ENCODE measurements at regions not wholly inside any gene's neighbourhood (a gene's known extent, or its start where the extent isn't known, plus 50 kb on each side); places are given as distances from the start of the nearest gene placed in this dataset.

GRCh38 chr4:10369517-10369916 is 87.7 kb downstream of the ZNF518B start:
- H3K27me3 ChIP-seq (replicated peaks in 1 of 4; ENCODE audit: control extremely low read depth in 1 of 4, control insufficient read depth in 3 of 4, insufficient read depth in 4 of 4, low read length in 3 of 4), result peaks cover 0 to 5% (median 1%) of the 10 kb centered on the region in 4 experiments
- H3K27me3 Mint-ChIP-seq, result peaks cover 9% of the 10 kb centered on the region
- no peak overlapping the region for H3K9ac ChIP-seq (ENCODE audit: low read length)
- WGBS (ENCODE audit: insufficient coverage), result 100% methylated on average over 1 of the region's 2 CpGs
- peaks cover 0 to 4% (median 0%) of the 10 kb centered on the region in 3 donors for H3K9me3 ChIP-seq (ENCODE audit: control extremely low read depth in 1 of 3, control insufficient read depth in 2 of 3, insufficient read depth in 1 of 3, low read length in 2 of 3)
- ChIA-PET POLR2A (no interaction called here), CTCF (interaction anchor here (1.1 kb wide), 1 partner anchor 9 kb away, joined by 4 read pairs; no protein-coding TSS in a partner anchor)
- no peak overlapping the region for H3K27ac Mint-ChIP-seq
- no peak overlapping the region for H2AFZ ChIP-seq (ENCODE audit: insufficient read depth, low read depth, low read length, poor library complexity, severe bottlenecking)
- H3K79me2 ChIP-seq (ENCODE audit: control insufficient read depth, insufficient read depth, low read length), result no peaks in the 10 kb centered on the region
- no peak overlapping the region for H3K4me2 ChIP-seq (replicated peaks; ENCODE audit: low read depth, low read length, poor library complexity, severe bottlenecking)
- no peaks in the 10 kb centered on the region for H3K4me1 ChIP-seq (ENCODE audit: control insufficient read depth in 2 of 2, insufficient read depth in 2 of 2, low read length in 2 of 2)
- no peak overlapping the region for H3K4me3 Mint-ChIP-seq
- H3K36me3 ChIP-seq (replicated peaks in 1 of 2; ENCODE audit: control extremely low read depth in 1 of 2, control insufficient read depth in 1 of 2, extremely low read depth in 1 of 2, insufficient read depth in 2 of 2, low read length in 1 of 2), result no peaks in the 10 kb centered on the region
- DNase-seq (no peak), ATAC-seq (ENCODE audit: low read depth) (no peak)
- no peaks in the 10 kb centered on the region for H3K9me3 Mint-ChIP-seq (ENCODE audit: insufficient read depth)
- intact Hi-C loops (cut with micrococcal nuclease), result no loop called here
- H4K20me1 ChIP-seq (ENCODE audit: control insufficient read depth, insufficient read depth, low read length, poor library complexity, severe bottlenecking), result no peaks in the 10 kb centered on the region
- no peaks in the 10 kb centered on the region for H3K4me1 Mint-ChIP-seq
- H3K27ac ChIP-seq (ENCODE audit: low read length in 2 of 2), result no peak overlapping the region
- TF ChIP-seq EZH2 (IDR thresholded peaks at IDR 0.05; ENCODE audit: borderline replicate concordance, insufficient read depth, low read depth, low read length, poor library complexity, severe bottlenecking) (no peak), CTCF (IDR thresholded peaks at IDR 0.05) (no peak)
- H3K4me3 ChIP-seq (ENCODE audit: control extremely low read depth in 1 of 5, extremely low read depth in 1 of 5, insufficient read depth in 1 of 5, low read depth in 2 of 5, low read length in 4 of 5), result no peak overlapping the region

GRCh38 chr4:10366628-10367027 is 90.6 kb downstream of the ZNF518B start:
- H3K27me3 Mint-ChIP-seq, result peaks cover 13% of the 10 kb centered on the region
- intact Hi-C loops (cut with micrococcal nuclease), result no loop called here

More at GRCh38 chr4:10366628-10367027, 90.6 kb downstream of the ZNF518B start:
- Histone ChIP-seq H3K4me3 (ENCODE audit: control extremely low read depth in 1 of 5, extremely low read depth in 1 of 5, insufficient read depth in 1 of 5, low read depth in 2 of 5, low read length in 4 of 5) (no peak overlapping the region), H3K79me2 (ENCODE audit: control insufficient read depth, insufficient read depth, low read length) (no peaks in the 10 kb centered on the region), H3K27ac (ENCODE audit: low read length in 2 of 2) (no peak overlapping the region), H3K9me3 (ENCODE audit: control extremely low read depth in 1 of 3, control insufficient read depth in 2 of 3, insufficient read depth in 1 of 3, low read length in 2 of 3) (no peaks in the 10 kb centered on the region), H3K4me1 (ENCODE audit: control insufficient read depth in 2 of 2, insufficient read depth in 2 of 2, low read length in 2 of 2) (no peaks in the 10 kb centered on the region), H2AFZ (ENCODE audit: insufficient read depth, low read depth, low read length, poor library complexity, severe bottlenecking) (no peak overlapping the region), H3K36me3 (replicated peaks in 1 of 2; ENCODE audit: control extremely low read depth in 1 of 2, control insufficient read depth in 1 of 2, extremely low read depth in 1 of 2, insufficient read depth in 2 of 2, low read length in 1 of 2) (no peaks in the 10 kb centered on the region), H4K20me1 (ENCODE audit: control insufficient read depth, insufficient read depth, low read length, poor library complexity, severe bottlenecking) (no peaks in the 10 kb centered on the region), H3K4me2 (replicated peaks; ENCODE audit: low read depth, low read length, poor library complexity, severe bottlenecking) (no peak overlapping the region), H3K9ac (ENCODE audit: low read length) (no peak overlapping the region), H3K27me3 (replicated peaks in 1 of 4; ENCODE audit: control extremely low read depth in 1 of 4, control insufficient read depth in 3 of 4, insufficient read depth in 4 of 4, low read length in 3 of 4) (peaks cover 0 to 5% (median 1%) of the 10 kb centered on the region in 4 experiments)
- H3K9me3 Mint-ChIP-seq (ENCODE audit: insufficient read depth), result no peaks in the 10 kb centered on the region
- H3K4me1 Mint-ChIP-seq, result no peaks in the 10 kb centered on the region
- ChIA-PET CTCF (no interaction called here), POLR2A (no interaction called here)
- H3K27ac Mint-ChIP-seq, result no peak overlapping the region
- DNase-seq (no peak), ATAC-seq (ENCODE audit: low read depth) (no peak)
- TF ChIP-seq EZH2 (IDR thresholded peaks at IDR 0.05; ENCODE audit: borderline replicate concordance, insufficient read depth, low read depth, low read length, poor library complexity, severe bottlenecking) (no peak), CTCF (IDR thresholded peaks at IDR 0.05) (no peak)
- H3K4me3 Mint-ChIP-seq, result no peak overlapping the region

Measured in B cell (primary cell).